ENCODE measurements at regions not wholly inside any gene's neighbourhood (a gene's known extent, or its start where the extent isn't known, plus 50 kb on each side); places are given as distances from the start of the nearest gene placed in this dataset.

DNA sequence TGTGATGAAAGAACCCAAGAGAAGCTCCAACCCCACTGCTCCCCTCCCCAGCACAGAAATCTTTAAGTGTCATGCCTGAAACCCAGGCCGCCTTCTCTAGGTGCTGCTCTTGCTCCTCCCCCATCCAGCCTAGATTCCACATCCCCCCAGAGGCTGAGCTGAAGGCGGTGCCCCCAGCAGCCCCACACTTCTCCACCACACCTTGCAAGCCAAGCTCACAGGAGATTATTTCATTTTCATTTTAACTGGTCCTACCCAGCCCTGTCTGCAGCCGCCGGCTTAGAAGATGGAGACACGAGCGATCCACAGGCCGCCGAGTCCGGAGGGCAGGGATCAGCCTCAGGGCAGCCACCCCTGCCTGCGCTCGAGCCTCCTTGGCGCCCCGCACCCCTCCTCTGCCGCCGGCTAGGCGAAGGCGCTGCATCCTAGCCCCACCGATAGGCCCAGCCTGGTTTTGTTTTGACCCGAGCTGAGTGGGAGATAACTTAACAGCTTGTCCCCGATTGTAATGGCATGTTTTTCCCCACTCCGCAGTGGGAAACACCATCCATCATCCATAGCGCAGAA lies 125.3 kb downstream of the RBFOX3 start:
- no peak for FAIRE-seq

DNA sequence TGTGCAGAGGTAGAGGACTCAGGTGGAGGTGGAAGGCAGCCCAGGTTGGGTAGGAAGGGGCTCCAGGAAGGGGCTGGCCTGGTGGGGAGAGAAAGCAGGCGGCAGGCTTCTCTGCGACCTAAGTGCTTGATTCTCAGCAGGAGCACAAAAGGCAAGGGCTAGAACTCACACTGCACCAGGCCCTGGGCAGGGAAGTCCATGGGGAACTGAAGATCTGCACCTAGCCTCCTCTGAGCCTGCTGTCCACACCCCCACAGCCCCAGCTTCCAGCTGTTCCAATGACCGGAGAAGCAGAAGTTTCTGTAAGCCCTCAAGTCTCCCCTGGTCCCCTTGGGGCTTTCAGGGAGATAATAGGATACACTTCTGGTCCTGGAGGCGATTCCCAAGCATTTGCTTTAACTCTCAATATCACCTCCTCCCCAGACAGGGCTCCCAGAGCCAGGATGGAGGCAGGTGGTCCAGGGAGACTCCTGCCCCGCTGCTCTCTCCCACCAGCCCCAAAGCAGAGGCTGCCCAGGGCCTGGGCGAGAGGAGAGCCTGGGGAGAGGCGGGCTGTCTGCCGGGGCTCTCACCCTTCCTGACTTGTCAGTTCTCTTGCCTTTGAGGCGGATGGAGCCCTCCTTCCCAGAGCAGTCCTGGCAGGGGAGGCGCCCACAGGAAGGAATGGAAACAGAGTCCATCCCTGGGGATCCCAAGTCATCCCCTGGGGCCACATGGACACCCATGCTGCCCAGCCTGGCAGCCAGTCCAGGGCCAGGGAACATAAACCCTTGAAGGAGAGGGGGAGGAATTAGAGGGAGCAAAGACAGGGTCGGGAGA lies 126.0 kb downstream of the RBFOX3 start:
- no peak for FAIRE-seq
- Histone ChIP-seq H3K4me3 (ENCODE audit: control insufficient read depth in 2 of 3, extremely low read depth in 1 of 3, insufficient read depth in 2 of 3, low read depth in 1 of 3, low read length in 3 of 3) (no peak overlapping the region), H3K27me3 (ENCODE audit: control insufficient read depth, extremely low read depth, insufficient read depth, low read length) (peaks cover 34% of the 10 kb centered on the region), H3K36me3 (ENCODE audit: control insufficient read depth in 2 of 2, extremely low read depth in 1 of 2, insufficient read depth in 2 of 2, low read length in 2 of 2) (no peaks in the 10 kb centered on the region), H2AFZ (ENCODE audit: control insufficient read depth, low read length) (no peak overlapping the region), H3K27ac (ENCODE audit: control insufficient read depth, insufficient read depth, low read length) (no peak overlapping the region), H3K9me3 (ENCODE audit: control insufficient read depth, low read depth, low read length) (no peaks in the 10 kb centered on the region), H4K20me1 (ENCODE audit: control insufficient read depth, extremely low read depth, insufficient read depth, low read length) (no peaks in the 10 kb centered on the region), H3K4me1 (ENCODE audit: control insufficient read depth, extremely low read depth, insufficient read depth, low read length) (no peaks in the 10 kb centered on the region), H3K9ac (ENCODE audit: control insufficient read depth, extremely low read depth, insufficient read depth, low read length) (no peak overlapping the region), H3K4me2 (ENCODE audit: control insufficient read depth, extremely low read depth, insufficient read depth, low read depth, low read length) (no peak overlapping the region), H3K9me1 (ENCODE audit: control insufficient read depth, extremely low read depth, insufficient read depth, low read length) (no peaks in the 10 kb centered on the region), H3K79me2 (ENCODE audit: control insufficient read depth, insufficient read depth, low read length) (no peaks in the 10 kb centered on the region)
- no peak for DNase-seq (ENCODE audit: low read depth, low spot score)
- TF ChIP-seq EZH2 (IDR thresholded peaks at IDR 0.05; ENCODE audit: low read length) (no peak), CTCF (optimal IDR thresholded peaks at IDR 0.05 in 1 of 3, IDR thresholded peaks at IDR 0.05 in 1 of 3, conservative IDR thresholded peaks at IDR 0.05 in 1 of 3; ENCODE audit: extremely low read depth in 1 of 3, insufficient read depth in 2 of 3, low read length in 3 of 3) (no peak)
- dilution Hi-C loops (cut with MboI; ENCODE audit: extremely low pct_ligation_motif_present, low sequenced_read_pairs), result no loop called here

More for the DNA sequence above, 125.3 kb downstream of the RBFOX3 start:
- TF ChIP-seq CTCF (optimal IDR thresholded peaks at IDR 0.05 in 1 of 3, IDR thresholded peaks at IDR 0.05 in 1 of 3, conservative IDR thresholded peaks at IDR 0.05 in 1 of 3; ENCODE audit: extremely low read depth in 1 of 3, insufficient read depth in 2 of 3, low read length in 3 of 3), result no peak
- no peak for TF ChIP-seq EZH2 (IDR thresholded peaks at IDR 0.05; ENCODE audit: low read length)
- no peaks in the 10 kb centered on the region for H3K79me2 ChIP-seq (ENCODE audit: control insufficient read depth, insufficient read depth, low read length)
- peaks cover 30% of the 10 kb centered on the region for H3K27me3 ChIP-seq (ENCODE audit: control insufficient read depth, extremely low read depth, insufficient read depth, low read length)
- H3K9me3 ChIP-seq (ENCODE audit: control insufficient read depth, low read depth, low read length), result no peaks in the 10 kb centered on the region
- H4K20me1 ChIP-seq (ENCODE audit: control insufficient read depth, extremely low read depth, insufficient read depth, low read length), result no peaks in the 10 kb centered on the region
- no peaks in the 10 kb centered on the region for H3K9me1 ChIP-seq (ENCODE audit: control insufficient read depth, extremely low read depth, insufficient read depth, low read length)
- H3K36me3 ChIP-seq (ENCODE audit: control insufficient read depth in 2 of 2, extremely low read depth in 1 of 2, insufficient read depth in 2 of 2, low read length in 2 of 2), result no peaks in the 10 kb centered on the region
- H2AFZ ChIP-seq (ENCODE audit: control insufficient read depth, low read length), result no peak overlapping the region
- H3K4me1 ChIP-seq (ENCODE audit: control insufficient read depth, extremely low read depth, insufficient read depth, low read length), result no peaks in the 10 kb centered on the region
- no peak overlapping the region for H3K27ac ChIP-seq (ENCODE audit: control insufficient read depth, insufficient read depth, low read length)
- dilution Hi-C loops (cut with MboI; ENCODE audit: extremely low pct_ligation_motif_present, low sequenced_read_pairs), result no loop called here
- no peak overlapping the region for H3K4me3 ChIP-seq (ENCODE audit: control insufficient read depth in 2 of 3, extremely low read depth in 1 of 3, insufficient read depth in 2 of 3, low read depth in 1 of 3, low read length in 3 of 3)
- no peak overlapping the region for H3K4me2 ChIP-seq (ENCODE audit: control insufficient read depth, extremely low read depth, insufficient read depth, low read depth, low read length)
- DNase-seq (ENCODE audit: low read depth, low spot score), result no peak
- no peak overlapping the region for H3K9ac ChIP-seq (ENCODE audit: control insufficient read depth, extremely low read depth, insufficient read depth, low read length)

Data from keratinocyte (primary cell).